Stimulated activated CD8-positive, alpha-beta memory T cell treated with anti-CD3 and anti-CD28 coated beads, Interleukin-7, amount 100 ng/mL, for 48 hours (primary cell): ENCODE measurements at regions not wholly inside any gene's neighbourhood (a gene's known extent, or its start where the extent isn't known, plus 50 kb on each side); places are given as distances from the start of the nearest gene placed in this dataset.
"Not testable (repeated sequence)": the region's sequence is repeated elsewhere in the genome, so short reads cannot be mapped to it uniquely, and the experiment has no call there.

Experiments used
- DNase-seq, 2 donors: peaks; one replicate each; pipeline ENCODE4 v3.0.0-alpha.2; 2020; ENCODE audit warnings: low read depth in 1 of 2; ENCODE audit errors: extremely low read depth in 1 of 2

DNA sequence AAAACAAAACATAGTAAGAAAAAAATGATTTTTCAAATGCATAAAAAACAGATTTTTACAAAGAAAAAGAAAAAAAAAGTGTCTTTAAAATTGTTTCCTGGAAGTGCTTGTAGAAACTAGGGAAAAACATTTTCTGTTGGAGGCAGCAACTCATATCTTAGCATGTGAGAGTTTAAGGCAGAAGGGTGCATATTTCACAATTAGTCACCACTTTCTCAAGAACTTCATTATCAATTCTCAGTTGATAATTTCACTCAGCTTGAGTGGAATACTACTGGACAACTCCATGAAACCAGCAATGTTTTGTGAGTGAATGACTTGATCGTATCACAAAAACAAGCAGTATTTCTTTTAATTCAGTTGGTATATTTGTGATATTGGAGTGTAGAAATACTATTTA lies 508.3 kb upstream of the DAB2 start:
- no peak for DNase-seq

DNA sequence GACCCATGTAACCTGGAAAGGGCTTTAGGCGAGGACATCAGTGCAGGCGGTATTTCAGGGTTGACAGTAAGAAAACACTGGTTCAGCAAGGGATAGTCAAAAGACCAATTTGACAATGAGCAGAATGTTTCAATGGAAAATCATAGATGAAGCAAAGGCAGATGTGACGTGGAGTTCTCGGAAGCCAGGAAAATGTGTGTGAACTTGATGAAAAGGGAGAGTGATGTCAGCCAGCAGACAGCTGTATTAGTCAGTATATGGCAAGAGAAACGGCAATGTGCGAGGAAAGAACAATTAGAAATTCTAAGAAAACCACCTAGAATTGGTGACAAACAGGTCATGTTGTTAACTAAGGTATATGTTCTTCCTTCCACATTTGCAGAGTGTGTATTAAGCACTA lies 503.9 kb upstream of the DAB2 start:
- no peak for DNase-seq

DNA sequence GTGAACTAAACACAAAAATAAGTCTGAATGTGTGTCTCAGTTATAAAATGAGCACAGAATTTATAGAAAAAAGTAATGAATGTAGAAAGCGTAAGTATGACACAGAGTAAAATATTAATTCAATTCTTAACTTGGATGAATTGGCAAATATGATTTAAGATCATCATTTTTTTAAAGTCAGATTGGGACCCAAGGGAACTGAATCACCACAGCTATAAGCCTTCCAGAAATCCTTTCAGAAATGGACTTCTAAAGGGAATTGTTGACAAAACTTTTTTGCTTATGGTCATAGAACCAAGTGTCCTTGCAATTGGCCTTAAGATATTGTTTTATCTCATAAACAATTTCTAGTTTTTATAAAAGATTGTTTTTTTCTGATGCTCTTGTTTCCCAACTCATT lies 495.1 kb upstream of the DAB2 start:
- DNase-seq: no peak

DNA sequence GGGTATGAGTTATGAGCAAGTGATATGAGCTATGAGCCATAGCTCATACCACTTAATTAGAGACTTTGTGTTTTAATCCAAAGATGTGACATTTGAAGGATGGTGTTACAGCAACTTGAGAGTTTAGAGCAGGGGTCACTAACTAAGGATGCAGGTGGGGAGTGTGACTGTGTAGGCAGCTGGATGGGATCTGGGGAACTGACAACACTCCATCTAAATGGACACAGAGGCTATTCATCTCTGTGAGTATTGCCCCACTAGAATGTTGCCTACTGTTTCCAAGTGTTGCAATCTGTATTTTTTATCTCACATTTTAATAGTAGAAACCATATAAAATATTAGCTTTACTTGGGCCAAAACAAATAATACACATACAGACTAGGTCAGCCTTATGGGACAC lies 488.1 kb upstream of the DAB2 start:
- no peak for DNase-seq

DNA sequence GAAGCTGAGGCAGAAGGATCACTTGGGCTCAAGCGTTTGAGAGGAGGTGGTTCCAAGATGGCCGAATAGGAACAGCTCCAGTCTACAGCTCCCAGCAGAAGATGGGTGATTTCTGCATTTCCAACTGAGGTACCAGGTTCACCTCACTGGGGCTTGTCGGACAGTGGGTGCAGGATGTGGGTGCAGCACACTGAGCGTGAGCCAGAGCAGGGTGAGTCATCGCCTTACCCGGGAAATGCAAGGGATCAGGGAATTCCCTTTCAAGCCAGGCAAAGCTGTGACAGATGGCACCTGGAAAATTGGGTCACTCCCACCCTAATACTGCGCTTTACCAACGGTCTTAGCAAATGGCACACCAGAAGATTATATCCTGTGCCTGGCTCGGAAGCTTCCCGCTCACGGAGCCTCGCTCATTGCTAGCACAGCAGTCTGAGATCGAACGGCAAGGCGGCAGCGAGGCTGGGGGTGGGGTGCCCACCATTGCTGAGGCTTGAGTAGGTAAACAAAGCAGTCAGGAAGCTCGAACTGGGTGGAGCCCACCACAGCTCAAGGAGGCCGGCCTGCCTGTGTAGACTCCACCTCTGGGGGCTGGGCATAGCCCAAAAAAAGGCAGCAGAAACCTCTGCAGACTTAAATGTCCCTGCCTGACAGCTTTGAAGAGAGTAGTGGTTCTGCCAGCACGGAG lies 482.6 kb upstream of the DAB2 start:
- not testable (repeated sequence) for DNase-seq

DNA sequence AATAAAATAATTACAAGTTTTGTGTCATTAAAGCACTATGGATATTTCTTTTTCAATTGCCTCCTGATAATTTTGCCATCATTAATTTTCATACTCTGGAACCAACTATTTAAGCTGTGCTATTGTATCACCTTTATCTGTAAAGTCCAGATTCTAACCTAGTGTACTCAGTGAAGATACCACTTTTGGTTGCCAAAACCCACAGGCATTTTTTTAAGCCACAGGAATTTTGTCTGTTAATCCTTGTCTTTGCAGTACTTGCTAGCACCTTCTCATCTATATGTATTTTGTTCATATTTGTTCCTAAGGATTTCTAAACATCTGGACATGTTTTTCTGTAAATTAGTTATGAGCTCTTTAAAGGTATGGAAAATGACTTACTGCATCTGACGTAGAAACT lies 481.4 kb upstream of the DAB2 start:
- no peak for DNase-seq

DNA sequence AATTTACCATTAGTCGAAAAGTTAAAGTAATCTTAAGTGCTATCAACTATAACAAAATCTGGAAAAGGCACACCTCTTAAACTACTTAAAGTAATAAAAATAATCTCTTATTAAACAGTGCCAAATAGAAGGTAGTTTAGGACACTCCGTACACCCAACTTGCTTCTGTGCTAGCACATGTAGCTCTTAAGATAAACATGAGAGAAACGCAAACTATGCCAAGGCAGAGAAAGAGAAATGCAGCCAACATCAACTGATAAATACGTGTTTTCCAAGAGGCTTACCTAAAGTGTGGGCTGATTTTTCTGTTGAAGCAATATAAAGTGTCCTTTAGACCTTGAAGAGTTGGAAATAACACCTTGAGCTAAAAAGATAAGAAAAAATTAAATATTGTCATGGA lies 480.6 kb upstream of the DAB2 start:
- DNase-seq: no peak

DNA sequence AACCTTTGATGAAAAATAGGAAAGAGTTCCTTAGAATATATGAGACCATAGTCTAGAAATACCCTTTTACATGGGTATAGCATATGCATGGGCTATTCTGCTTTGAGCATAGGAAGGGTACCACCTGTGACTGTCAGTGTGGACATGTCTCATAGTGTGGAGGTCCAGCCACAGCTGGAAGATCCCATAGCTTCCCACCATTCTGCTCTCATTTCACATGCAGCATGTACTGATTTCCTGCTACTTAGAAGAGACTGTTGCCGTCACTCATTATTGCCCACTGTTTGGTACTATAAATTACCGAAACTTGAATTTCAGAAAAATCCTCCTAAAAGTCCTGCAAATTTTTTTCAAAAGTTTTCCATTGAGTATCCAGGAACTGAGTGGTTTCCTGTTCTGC lies 477.8 kb upstream of the DAB2 start:
- no peak for DNase-seq

DNA sequence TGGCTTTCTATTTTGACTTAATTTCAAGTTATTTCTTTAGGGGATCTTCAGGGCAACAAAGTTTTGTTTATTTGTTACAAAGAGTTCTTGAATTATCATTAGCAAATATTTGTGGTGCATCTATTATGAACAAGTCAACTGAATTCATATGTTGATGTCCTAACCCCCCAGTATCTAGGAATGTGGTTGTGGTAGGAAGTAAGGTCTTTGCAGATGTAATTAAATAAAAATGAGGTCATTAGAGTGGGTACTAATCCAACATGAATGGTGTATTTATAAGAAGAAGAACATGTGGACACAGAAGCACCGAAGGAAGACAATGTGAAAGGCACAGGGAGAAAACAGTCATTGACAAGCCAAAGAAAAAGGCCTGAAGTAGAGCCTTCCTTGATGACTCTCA lies 474.0 kb upstream of the DAB2 start:
- DNase-seq: no peak

DNA sequence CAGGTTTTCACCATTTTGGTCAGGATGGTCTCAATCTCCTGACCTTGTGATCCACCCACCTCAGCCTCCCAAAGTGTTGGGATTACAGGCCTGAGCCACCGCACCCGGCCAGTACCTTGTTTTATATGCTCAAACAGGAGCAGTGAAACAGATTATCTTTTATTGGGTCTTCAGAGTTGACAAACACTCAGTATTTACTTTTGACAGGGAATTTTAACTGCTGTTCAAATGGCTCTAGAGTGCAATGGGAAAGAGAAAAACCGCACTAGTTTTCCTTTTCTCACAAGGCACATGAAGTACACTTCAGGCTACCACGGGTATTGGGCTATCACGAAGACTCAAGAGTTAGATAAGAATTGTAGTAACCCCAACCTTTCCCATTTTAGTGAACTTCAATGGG lies 471.9 kb upstream of the DAB2 start:
- DNase-seq: no peak

DNA sequence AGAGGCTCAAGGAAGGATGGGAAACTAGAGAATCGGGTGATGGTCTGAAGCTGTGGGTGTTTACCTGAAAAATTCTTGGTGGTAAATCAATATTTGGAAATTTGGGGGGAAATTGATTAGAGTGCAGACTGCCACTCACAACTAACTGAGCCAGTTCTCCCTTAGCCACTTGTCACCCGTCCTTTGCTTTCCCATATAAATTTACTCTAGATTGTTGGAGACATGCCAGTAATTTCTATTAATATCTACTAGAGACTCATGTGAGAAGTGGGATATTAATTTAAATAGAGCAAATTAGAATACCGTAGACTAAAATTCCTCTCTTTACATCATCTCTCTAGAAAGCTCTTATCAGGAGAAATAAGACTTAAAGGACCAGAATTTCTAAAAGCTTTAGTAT lies 471.3 kb upstream of the DAB2 start:
- DNase-seq: no peak

DNA sequence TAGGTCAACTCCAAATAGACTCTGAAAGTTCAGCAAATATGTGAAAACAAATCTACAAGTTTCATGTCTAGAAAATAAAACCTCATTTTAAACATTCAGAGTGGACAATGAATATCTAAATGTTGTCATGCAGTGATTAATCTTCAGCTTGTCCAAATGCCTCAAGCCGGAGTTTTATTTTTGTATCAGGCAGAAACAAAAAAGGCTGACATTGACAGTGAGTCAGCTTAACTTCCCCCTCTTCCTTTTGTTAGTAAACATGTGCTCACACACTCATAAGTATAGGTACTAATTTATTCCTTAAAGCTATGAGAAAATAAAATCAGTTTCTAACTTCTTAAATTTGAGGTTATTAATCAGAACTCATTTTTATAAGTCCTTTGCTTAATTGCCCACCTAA lies 467.9 kb upstream of the DAB2 start:
- no peak for DNase-seq

DNA sequence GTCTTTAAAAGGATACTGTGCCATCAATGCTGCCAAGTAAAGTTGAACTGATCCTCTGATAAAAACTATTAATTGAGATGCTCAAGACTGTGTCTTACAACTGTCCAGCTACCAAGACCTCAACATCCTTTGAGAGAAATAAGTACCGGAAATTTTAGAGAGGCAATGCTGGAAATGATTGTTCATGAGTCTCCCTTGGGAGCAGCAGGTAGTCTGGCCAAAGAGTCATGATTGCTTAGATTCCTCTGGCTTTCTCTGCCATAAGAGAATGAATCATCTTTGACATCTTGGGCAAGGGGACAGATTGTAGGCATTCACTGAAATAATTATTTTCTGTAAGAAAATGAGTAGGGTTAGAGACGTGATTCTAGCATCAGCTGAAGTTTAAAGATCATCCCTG lies 466.6 kb upstream of the DAB2 start:
- no peak for DNase-seq

DNA sequence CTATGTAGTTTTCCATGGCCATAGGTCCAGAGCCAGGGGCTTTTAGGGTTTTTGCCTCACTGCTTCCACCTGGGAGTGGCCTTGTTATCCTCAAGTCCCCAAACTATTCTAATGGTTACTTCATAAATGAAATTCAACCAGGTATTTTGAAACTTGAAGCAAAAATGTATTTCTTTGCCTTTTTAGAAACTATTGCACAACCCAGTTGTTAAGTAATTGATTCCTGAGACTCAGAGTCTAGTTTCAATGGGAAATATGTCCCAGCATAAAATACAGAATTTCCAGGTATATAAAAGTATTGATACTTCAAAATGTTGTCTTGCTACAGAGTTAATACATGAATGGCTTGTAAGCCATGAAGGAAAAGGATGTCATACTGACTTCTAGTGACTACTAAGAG lies 456.2 kb upstream of the DAB2 start:
- DNase-seq: no peak

DNA sequence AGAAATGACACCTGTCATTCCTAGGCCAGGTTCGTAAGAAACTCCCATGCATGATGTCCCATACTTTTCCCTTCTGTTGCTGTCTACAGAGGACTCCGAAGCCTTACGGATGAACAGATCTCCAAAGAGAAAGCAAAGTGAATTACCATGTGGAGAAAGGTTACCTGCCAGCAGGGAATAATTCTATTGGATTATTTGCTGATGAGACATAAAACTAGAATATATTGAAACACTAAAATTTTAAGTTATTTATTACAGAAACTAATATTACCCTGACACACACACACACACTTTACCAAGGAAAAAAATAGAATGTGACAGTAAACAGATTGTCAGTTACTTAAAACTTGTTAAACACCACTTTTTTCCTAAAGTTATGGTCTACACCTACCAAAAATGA lies 452.7 kb upstream of the DAB2 start:
- no peak for DNase-seq

DNA sequence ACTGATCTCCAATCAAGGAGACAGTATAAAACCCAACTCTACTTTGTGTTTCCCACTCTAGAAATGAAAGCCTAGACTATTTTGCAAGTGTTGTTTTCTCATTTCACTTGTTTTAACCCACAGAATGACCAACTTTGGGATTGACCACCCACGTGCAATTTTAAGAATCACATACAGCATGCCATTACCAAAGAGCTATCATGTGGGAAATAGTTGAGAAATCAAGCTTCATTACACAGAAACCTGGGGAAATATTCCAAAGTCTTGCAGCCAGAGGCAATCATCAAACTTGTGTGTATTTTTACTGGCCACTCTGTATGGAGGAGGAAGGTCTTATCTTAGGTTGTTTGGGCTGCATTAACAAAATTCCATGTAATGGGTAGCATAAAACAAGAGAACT lies 451.4 kb upstream of the DAB2 start:
- DNase-seq: no peak

DNA sequence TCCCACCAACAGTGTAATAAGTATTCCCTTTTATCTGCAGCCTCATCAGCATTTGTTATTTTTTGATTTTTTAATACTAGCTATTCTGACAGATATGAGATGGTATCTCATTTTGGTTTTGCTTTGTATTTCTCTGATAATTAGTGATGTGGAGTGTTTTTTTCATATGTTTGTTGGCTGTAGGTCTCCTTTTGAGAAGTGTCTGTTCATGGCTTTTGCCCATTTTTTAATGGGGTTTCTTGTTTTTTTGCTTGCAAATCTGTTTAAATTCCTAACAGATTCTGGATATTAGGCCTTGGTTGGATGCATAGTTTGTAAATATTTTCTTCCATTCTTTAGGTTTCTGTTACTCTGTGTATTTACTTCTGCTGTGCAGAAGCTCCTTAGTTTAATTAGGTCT lies 445.4 kb upstream of the DAB2 start:
- DNase-seq: no peak

DNA sequence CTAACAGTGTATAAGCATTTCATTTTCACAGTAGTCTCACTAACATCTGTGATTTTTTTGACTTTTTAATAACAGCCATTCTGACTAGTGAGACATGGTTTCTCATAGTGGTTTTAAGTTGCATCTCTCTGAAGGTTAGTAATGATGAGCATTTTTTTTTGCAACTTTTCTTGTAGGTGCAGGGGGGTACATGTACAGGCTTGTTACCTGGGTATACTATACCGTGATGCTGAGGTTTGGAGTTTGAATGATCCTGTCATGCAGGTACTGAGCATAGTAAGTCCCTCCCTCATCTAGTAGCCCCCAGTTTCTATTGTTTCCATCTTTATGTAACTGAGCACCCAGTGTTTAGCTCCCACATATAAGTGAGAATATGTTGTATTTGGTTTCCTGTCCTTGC lies 444.6 kb upstream of the DAB2 start:
- DNase-seq: no peak

DNA sequence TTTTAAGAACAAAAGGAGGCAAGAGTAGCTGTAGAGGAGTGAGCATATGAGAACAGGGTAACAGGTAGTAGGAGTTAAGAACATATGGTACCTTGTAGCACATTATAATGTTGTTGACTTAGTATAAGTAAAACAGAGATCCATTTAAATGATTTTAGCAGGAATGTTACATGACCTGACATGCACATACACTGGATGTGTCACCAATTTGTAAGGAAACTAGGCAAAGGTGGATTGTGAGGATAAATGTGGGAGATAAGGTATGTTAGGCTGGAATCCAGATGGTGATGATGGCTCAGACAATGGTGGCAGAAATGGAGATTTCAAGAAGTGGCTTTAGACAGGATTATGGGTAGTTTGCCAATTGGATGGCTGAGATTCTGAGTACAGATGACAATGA lies 443.1 kb upstream of the DAB2 start:
- DNase-seq: no peak

DNA sequence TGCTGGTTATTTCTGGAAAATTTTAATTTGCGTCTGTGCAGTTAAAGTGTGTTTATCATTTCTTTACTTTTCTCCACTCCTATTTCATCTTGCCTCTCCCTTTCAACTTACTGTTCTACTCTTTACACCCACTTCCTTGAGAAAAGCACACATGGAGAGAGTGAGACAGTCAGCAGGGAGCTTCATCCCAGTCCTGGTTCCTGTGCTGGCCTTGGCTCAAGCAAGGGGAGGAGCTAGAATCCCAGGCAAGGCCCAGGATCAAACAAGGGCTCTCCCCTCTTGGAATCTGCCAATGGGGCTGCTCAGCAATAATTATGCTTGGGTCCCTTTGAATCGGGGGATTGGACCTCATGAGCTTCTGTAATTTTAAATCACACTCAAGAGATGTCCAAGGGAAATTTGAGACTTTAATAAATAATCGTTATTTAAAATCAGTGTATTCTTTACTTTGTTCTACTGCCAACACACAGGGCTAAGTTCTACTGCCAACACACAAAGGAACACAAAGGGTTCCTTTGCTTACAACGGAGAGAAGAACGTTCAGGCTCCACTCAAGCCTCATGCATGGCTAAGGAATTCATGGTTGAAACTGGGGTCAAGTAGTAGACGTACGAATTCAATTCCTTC lies 439.3 kb upstream of the DAB2 start:
- DNase-seq: no peak

DNA sequence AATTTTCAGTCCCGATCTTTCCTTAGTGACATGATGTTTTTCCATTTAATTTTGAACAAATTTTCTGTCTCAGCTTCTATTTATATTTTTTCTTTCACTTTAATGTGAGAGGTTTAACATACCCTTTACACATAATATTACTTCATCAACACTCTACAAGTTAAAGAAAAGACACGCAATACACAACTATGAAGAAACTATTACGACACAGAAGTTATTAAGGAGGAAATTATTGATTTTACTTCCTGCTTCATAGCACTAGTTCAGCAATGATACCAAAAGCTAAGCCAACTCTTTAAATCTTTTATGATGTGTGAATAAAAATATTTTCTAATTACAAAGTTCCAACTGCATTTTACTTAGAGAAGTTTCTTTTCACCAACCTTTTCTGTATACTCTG lies 432.3 kb upstream of the DAB2 start:
- DNase-seq: no peak

DNA sequence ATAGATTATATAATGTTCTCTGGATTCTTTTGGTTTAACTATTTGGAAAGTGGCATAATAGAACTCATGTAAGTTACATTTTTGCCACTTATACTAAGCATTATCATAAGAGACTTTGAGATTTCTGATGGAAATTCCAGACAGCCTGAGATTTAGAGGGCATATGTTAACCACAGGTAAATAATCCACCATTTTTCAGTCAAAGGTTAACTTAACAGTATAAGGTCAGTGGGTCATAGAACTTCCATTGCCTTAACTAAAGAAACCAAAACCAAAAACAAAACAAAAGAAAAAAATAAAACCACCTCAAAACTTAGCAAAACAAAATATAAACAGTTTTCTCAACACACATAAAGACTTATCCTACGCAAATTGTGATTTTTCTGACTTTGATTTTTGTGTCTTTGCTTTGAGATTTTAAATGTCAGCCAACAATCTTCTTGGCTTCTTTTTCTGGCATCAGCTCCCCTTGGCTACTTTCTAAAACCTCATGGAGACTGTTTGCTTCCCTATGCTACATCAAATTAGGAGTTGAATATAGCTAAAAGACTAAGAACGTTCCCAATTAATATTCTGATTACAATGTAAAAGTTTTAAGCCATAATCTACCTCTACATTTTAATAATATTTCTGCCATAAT lies 430.1 kb upstream of the DAB2 start:
- DNase-seq: no peak

DNA sequence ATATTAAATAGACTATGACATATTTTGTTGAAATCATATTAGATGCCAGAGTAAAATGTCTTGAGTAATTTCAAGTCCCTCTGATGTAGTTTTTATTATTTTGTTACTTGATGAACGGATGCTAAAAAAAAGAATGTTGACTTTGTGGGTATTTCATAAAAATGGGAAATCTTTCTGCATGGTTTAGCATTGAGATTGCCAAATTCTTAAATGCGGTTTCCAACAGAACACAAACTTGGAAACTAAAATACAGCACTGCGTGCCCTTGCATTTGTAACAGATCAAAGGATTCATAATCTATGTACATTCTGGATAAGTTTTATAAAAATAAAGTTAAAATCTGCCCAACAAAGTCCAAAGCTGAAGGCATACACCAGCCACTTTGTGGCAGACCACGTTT lies 425.5 kb upstream of the DAB2 start:
- DNase-seq: no peak
